ENCODE measurements at regions not wholly inside any gene's neighbourhood (a gene's known extent, or its start where the extent isn't known, plus 50 kb on each side); places are given as distances from the start of the nearest gene placed in this dataset.
"Not testable (repeated sequence)": the region's sequence is repeated elsewhere in the genome, so short reads cannot be mapped to it uniquely, and the experiment has no call there.

GRCh38 chr10:65416094-65416493, 1509.7 kb upstream of the LRRTM3 start:
- Histone ChIP-seq H3K9ac (ENCODE audit: low read depth, low read length) (no peak overlapping the region), H3K27ac (ENCODE audit: low read depth, low read length) (no peak overlapping the region), H3K9me3 (ENCODE audit: control insufficient read depth, insufficient read depth, low read length) (peaks cover 30% of the 10 kb centered on the region), H3K27me3 (ENCODE audit: control insufficient read depth, insufficient read depth, low read length) (no peaks in the 10 kb centered on the region), H3K4me3 (ENCODE audit: low read depth, low read length) (no peak overlapping the region), H3K36me3 (ENCODE audit: control insufficient read depth, insufficient read depth, low read length) (no peaks in the 10 kb centered on the region), H3K4me1 (ENCODE audit: control insufficient read depth, insufficient read depth, low read length) (no peaks in the 10 kb centered on the region)

- Histone ChIP-seq H3K36me3 (ENCODE audit: control insufficient read depth, insufficient read depth, low read length) (no peaks in the 10 kb centered on the region), H3K4me1 (ENCODE audit: control insufficient read depth, insufficient read depth, low read length) (no peaks in the 10 kb centered on the region), H3K27me3 (ENCODE audit: control insufficient read depth, insufficient read depth, low read length) (no peaks in the 10 kb centered on the region), H3K27ac (ENCODE audit: low read depth, low read length) (no peak overlapping the region), H3K9ac (ENCODE audit: low read depth, low read length) (no peak overlapping the region), H3K9me3 (ENCODE audit: control insufficient read depth, insufficient read depth, low read length) (peaks cover 19% of the 10 kb centered on the region), H3K4me3 (ENCODE audit: low read depth, low read length) (no peak overlapping the region)
Measured at GRCh38 chr10:65419629-65420028, 1506.2 kb upstream of the LRRTM3 start.

DNA sequence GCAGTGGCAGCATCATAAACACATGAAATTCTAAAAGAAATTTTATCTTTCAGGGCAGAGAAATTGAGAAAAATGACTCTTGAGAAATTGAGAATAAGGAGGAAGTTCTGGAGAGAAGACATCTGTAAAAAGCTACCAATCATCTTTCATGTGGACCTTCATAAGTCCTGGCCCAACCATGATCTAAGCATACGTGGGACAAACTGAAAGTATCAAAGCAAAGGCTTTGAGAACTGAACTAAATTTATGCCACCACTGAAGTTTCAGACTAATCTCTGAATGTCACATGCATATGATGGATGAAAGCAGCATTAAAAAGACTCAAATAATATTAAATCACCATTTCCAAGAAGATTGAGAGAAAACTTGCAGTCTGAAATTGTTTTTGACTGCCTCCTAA, 1502.8 kb upstream of the LRRTM3 start:
- H3K27me3 ChIP-seq (ENCODE audit: control insufficient read depth, insufficient read depth, low read length), result no peaks in the 10 kb centered on the region
- no peaks in the 10 kb centered on the region for H3K36me3 ChIP-seq (ENCODE audit: control insufficient read depth, insufficient read depth, low read length)
- H3K27ac ChIP-seq (ENCODE audit: low read depth, low read length), result no peak overlapping the region
- H3K9me3 ChIP-seq (ENCODE audit: control insufficient read depth, insufficient read depth, low read length), result peaks cover 3% of the 10 kb centered on the region; the same call in 1 of the 2 replicates
- H3K4me1 ChIP-seq (ENCODE audit: control insufficient read depth, insufficient read depth, low read length), result no peaks in the 10 kb centered on the region
- no peak overlapping the region for H3K4me3 ChIP-seq (ENCODE audit: low read depth, low read length)
- no peak overlapping the region for H3K9ac ChIP-seq (ENCODE audit: low read depth, low read length)

DNA sequence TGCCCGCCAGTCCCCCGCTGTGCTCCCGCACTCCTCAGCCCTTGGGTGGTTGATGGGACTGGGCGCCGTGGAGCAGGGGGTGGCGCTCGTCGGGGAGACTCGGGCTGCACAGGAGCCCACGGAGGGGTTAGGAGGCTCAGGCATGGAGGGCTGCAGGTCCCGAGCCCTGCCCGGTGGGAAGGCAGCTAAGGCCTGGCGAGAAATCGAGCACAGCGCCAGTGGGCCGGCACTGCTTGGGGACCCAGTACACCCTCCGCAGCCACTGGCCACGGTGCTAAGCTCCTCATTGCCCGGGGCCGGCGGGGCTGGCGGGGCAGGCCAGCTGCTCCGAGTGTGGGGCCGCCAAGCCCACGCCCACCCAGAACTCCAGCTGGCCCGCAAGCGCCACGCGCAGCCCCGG, 1496.5 kb upstream of the LRRTM3 start:
- not testable (repeated sequence) for H3K9ac ChIP-seq (ENCODE audit: low read depth, low read length); H3K27ac ChIP-seq (ENCODE audit: low read depth, low read length); H3K36me3 ChIP-seq (ENCODE audit: control insufficient read depth, insufficient read depth, low read length); H3K4me3 ChIP-seq (ENCODE audit: low read depth, low read length); H3K4me1 ChIP-seq (ENCODE audit: control insufficient read depth, insufficient read depth, low read length); H3K9me3 ChIP-seq (ENCODE audit: control insufficient read depth, insufficient read depth, low read length); H3K27me3 ChIP-seq (ENCODE audit: control insufficient read depth, insufficient read depth, low read length)

DNA sequence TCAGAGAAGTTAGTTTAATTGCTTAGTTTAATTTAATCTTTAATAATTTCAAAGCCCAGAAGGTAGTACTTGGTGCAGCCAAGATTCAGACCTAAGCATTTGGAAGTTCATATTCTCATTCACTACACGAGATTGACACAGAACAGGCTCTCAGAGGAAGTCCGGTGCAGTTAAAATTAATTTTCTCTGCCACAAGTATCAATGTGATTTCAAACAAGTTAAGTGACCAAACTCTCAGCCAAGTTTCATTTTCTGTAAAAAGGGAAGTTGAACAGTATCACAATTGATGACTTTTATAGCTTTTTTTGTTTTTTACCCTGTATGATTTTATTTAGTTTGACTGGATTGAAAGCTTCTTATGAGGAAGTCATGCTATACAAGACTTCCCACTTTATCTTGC, 1494.9 kb upstream of the LRRTM3 start:
- H3K27me3 ChIP-seq (ENCODE audit: control insufficient read depth, insufficient read depth, low read length), result no peaks in the 10 kb centered on the region
- no peaks in the 10 kb centered on the region for H3K36me3 ChIP-seq (ENCODE audit: control insufficient read depth, insufficient read depth, low read length)
- H3K27ac ChIP-seq (ENCODE audit: low read depth, low read length), result no peak overlapping the region
- H3K4me1 ChIP-seq (ENCODE audit: control insufficient read depth, insufficient read depth, low read length), result no peaks in the 10 kb centered on the region
- H3K4me3 ChIP-seq (ENCODE audit: low read depth, low read length), result no peak overlapping the region
- H3K9me3 ChIP-seq (ENCODE audit: control insufficient read depth, insufficient read depth, low read length), result no peaks in the 10 kb centered on the region
- H3K9ac ChIP-seq (ENCODE audit: low read depth, low read length), result no peak overlapping the region

DNA sequence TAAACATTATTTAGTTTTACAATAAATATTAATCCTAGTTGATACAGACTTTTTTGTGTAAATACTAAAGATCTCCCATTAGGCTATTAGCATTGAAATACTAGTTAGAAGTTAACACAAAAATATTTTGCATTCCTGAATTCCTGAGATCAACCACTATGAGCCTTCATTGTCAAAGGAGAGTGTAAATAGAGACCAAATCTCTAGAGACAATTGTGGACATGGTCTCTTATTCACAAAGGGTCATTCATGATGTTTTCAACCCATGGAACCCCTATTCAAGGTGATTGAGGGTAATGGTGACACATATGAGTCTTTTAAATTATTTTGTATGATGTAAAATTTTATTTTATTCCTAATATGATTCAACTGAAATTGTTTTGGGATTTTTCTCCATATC, 1454.8 kb upstream of the LRRTM3 start:
- H3K4me3 ChIP-seq (ENCODE audit: low read depth, low read length), result no peak overlapping the region
- H3K4me1 ChIP-seq (ENCODE audit: control insufficient read depth, insufficient read depth, low read length), result peaks cover 12% of the 10 kb centered on the region; the same call in 1 of the 2 replicates
- no peak overlapping the region for H3K27ac ChIP-seq (ENCODE audit: low read depth, low read length)
- no peaks in the 10 kb centered on the region for H3K36me3 ChIP-seq (ENCODE audit: control insufficient read depth, insufficient read depth, low read length)
- no peaks in the 10 kb centered on the region for H3K9me3 ChIP-seq (ENCODE audit: control insufficient read depth, insufficient read depth, low read length)
- no peak overlapping the region for H3K9ac ChIP-seq (ENCODE audit: low read depth, low read length)
- no peaks in the 10 kb centered on the region for H3K27me3 ChIP-seq (ENCODE audit: control insufficient read depth, insufficient read depth, low read length)

GRCh38 chr10:65482848-65483247, 1443.0 kb upstream of the LRRTM3 start:
- H3K27ac ChIP-seq (ENCODE audit: low read depth, low read length), result no peak overlapping the region
- no peaks in the 10 kb centered on the region for H3K36me3 ChIP-seq (ENCODE audit: control insufficient read depth, insufficient read depth, low read length)
- H3K9ac ChIP-seq (ENCODE audit: low read depth, low read length), result no peak overlapping the region

DNA sequence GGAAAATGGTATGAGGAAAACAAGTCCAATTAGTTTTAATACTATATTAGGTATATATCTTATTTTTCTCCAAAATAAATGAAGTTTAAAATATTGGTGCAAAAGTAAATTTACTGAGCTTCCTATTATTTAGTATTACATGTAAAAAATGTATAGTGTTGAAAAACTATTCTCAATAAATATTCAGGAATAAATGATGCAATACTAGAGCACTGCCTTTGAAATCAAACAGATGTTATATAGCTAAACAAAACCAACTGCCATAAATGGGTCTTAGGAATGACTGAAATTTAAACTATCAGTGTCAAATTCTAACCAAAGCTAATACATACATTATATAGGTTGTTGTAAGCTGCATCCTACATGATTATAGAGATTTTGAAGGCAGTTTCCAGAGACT, 1434.0 kb upstream of the LRRTM3 start:
- Histone ChIP-seq H3K27ac (ENCODE audit: low read depth, low read length) (no peak overlapping the region), H3K4me3 (ENCODE audit: low read depth, low read length) (no peak overlapping the region), H3K36me3 (ENCODE audit: control insufficient read depth, insufficient read depth, low read length) (no peaks in the 10 kb centered on the region), H3K9ac (ENCODE audit: low read depth, low read length) (no peak overlapping the region), H3K4me1 (ENCODE audit: control insufficient read depth, insufficient read depth, low read length) (no peaks in the 10 kb centered on the region), H3K27me3 (ENCODE audit: control insufficient read depth, insufficient read depth, low read length) (no peaks in the 10 kb centered on the region), H3K9me3 (ENCODE audit: control insufficient read depth, insufficient read depth, low read length) (no peaks in the 10 kb centered on the region)

More at GRCh38 chr10:65482848-65483247, 1443.0 kb upstream of the LRRTM3 start:
- Histone ChIP-seq H3K4me1 (ENCODE audit: control insufficient read depth, insufficient read depth, low read length) (no peaks in the 10 kb centered on the region), H3K4me3 (ENCODE audit: low read depth, low read length) (no peak overlapping the region), H3K27me3 (ENCODE audit: control insufficient read depth, insufficient read depth, low read length) (no peaks in the 10 kb centered on the region), H3K9me3 (ENCODE audit: control insufficient read depth, insufficient read depth, low read length) (no peaks in the 10 kb centered on the region)

GRCh38 chr10:65496541-65496940, 1429.3 kb upstream of the LRRTM3 start:
- no peak overlapping the region for H3K4me3 ChIP-seq (ENCODE audit: low read depth, low read length)
- H3K27ac ChIP-seq (ENCODE audit: low read depth, low read length), result no peak overlapping the region
- no peaks in the 10 kb centered on the region for H3K4me1 ChIP-seq (ENCODE audit: control insufficient read depth, insufficient read depth, low read length)
- no peaks in the 10 kb centered on the region for H3K27me3 ChIP-seq (ENCODE audit: control insufficient read depth, insufficient read depth, low read length)
- H3K9me3 ChIP-seq (ENCODE audit: control insufficient read depth, insufficient read depth, low read length), result no peaks in the 10 kb centered on the region
- H3K36me3 ChIP-seq (ENCODE audit: control insufficient read depth, insufficient read depth, low read length), result no peaks in the 10 kb centered on the region
- no peak overlapping the region for H3K9ac ChIP-seq (ENCODE audit: low read depth, low read length)

- Histone ChIP-seq H3K4me1 (ENCODE audit: control insufficient read depth, insufficient read depth, low read length) (no peaks in the 10 kb centered on the region), H3K27me3 (ENCODE audit: control insufficient read depth, insufficient read depth, low read length) (no peaks in the 10 kb centered on the region), H3K9me3 (ENCODE audit: control insufficient read depth, insufficient read depth, low read length) (no peaks in the 10 kb centered on the region), H3K27ac (ENCODE audit: low read depth, low read length) (no peak overlapping the region), H3K36me3 (ENCODE audit: control insufficient read depth, insufficient read depth, low read length) (no peaks in the 10 kb centered on the region), H3K4me3 (ENCODE audit: low read depth, low read length) (no peak overlapping the region), H3K9ac (ENCODE audit: low read depth, low read length) (no peak overlapping the region)
Measured at GRCh38 chr10:65497837-65498236, 1428.0 kb upstream of the LRRTM3 start.

DNA sequence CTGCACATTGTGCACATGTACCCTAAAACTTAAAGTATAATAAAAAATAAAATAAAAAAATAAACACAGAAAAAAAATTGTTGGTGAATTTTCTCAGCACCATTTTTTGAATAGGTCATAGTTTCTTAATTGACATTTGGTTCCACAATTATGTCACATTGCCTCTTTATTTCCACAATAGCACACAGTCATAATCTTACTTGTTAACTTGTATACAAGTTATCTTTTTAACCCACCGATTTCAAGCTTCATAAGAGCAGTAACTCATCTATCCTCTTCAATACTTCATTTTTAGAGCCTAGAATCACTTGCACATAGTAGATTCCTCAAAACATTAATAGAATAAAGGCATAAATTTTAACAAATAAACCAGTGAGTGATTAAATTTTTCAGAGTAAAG, 1425.1 kb upstream of the LRRTM3 start:
- Histone ChIP-seq H3K27me3 (ENCODE audit: control insufficient read depth, insufficient read depth, low read length) (no peaks in the 10 kb centered on the region), H3K27ac (ENCODE audit: low read depth, low read length) (no peak overlapping the region), H3K9ac (ENCODE audit: low read depth, low read length) (no peak overlapping the region), H3K9me3 (ENCODE audit: control insufficient read depth, insufficient read depth, low read length) (no peaks in the 10 kb centered on the region), H3K4me3 (ENCODE audit: low read depth, low read length) (no peak overlapping the region), H3K36me3 (ENCODE audit: control insufficient read depth, insufficient read depth, low read length) (no peaks in the 10 kb centered on the region), H3K4me1 (ENCODE audit: control insufficient read depth, insufficient read depth, low read length) (no peaks in the 10 kb centered on the region)

DNA sequence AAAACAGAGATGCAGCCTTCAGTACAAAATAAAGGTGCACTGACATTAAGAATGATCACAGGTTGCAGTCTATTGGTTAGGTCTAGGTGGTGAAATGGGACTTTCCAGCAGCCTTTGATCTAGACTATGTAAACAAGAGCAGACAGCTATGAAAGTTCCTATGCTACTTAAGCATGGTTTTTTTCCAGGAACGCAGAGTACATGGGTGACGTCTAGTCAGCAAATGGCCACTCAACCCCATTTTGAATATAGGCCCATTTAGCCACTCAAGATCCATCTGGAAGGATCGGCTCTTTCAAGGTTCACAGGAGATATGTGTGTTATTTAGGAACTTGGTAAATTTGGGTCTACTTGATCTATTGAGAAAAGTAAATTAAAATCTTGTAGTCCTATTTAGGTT, 1424.6 kb upstream of the LRRTM3 start:
- H3K4me3 ChIP-seq (ENCODE audit: low read depth, low read length), result no peak overlapping the region
- no peaks in the 10 kb centered on the region for H3K9me3 ChIP-seq (ENCODE audit: control insufficient read depth, insufficient read depth, low read length)
- no peak overlapping the region for H3K27ac ChIP-seq (ENCODE audit: low read depth, low read length)
- no peaks in the 10 kb centered on the region for H3K4me1 ChIP-seq (ENCODE audit: control insufficient read depth, insufficient read depth, low read length)
- no peak overlapping the region for H3K9ac ChIP-seq (ENCODE audit: low read depth, low read length)
- H3K27me3 ChIP-seq (ENCODE audit: control insufficient read depth, insufficient read depth, low read length), result no peaks in the 10 kb centered on the region
- no peaks in the 10 kb centered on the region for H3K36me3 ChIP-seq (ENCODE audit: control insufficient read depth, insufficient read depth, low read length)
